H9 (cell line): ENCODE measurements at regions not wholly inside any gene's neighbourhood (a gene's known extent, or its start where the extent isn't known, plus 50 kb on each side); places are given as distances from the start of the nearest gene placed in this dataset.

Experiments
- DNase-seq: peaks from one replicate; pipeline ENCODE4 v3.0.0-alpha.2; 2017
- H2AFZ ChIP-seq: one replicate; pipeline ENCODE4 v1.6.1; 2013; ENCODE audit warnings: mild to moderate bottlenecking, low read length, control low read depth, moderate library complexity
- H2AK5ac ChIP-seq: 2 replicates; pipeline ENCODE4 v1.6.1; 2013; ENCODE audit warnings: low read length, control low read depth, mixed read lengths; ENCODE audit not compliant: insufficient read length
- H2BK120ac ChIP-seq: one replicate; pipeline ENCODE4 v1.6.1; 2013; ENCODE audit warnings: low read depth, mild to moderate bottlenecking, low read length, control low read depth, inconsistent platforms; ENCODE audit not compliant: poor library complexity, severe bottlenecking
- H2BK12ac ChIP-seq: 2 replicates; pipeline ENCODE4 v1.6.1; 2013; ENCODE audit warnings: low read length, control low read depth, mixed read lengths, low read depth; ENCODE audit not compliant: insufficient read length
- H2BK15ac ChIP-seq: 2 replicates; pipeline ENCODE4 v1.6.1; 2013; ENCODE audit warnings: low read depth, low read length, control low read depth
- H2BK20ac ChIP-seq: one replicate; pipeline ENCODE4 v1.6.1; 2013; ENCODE audit warnings: low read depth, mild to moderate bottlenecking, low read length, control low read depth, inconsistent platforms; ENCODE audit not compliant: poor library complexity, severe bottlenecking
- H2BK5ac ChIP-seq: 2 replicates; pipeline ENCODE4 v1.6.1; 2013; ENCODE audit warnings: low read length, control low read depth, mixed read lengths; ENCODE audit not compliant: insufficient read length
- H3K14ac ChIP-seq: 2 replicates; pipeline ENCODE4 v1.6.1; 2013; ENCODE audit warnings: low read length, control low read depth; ENCODE audit not compliant: insufficient read depth
- H3K18ac ChIP-seq: 2 replicates; pipeline ENCODE4 v1.6.1; 2013; ENCODE audit warnings: low read depth, mild to moderate bottlenecking, mixed read lengths, low read length, control low read depth; ENCODE audit not compliant: insufficient read length
- H3K23ac ChIP-seq: 2 replicates; pipeline ENCODE4 v1.6.1; 2013; ENCODE audit warnings: low read length, control low read depth, mixed read lengths, low read depth; ENCODE audit not compliant: insufficient read length
- H3K23me2 ChIP-seq: 2 replicates; pipeline ENCODE4 v1.6.1; 2013; ENCODE audit warnings: low read depth, mild to moderate bottlenecking, mixed read lengths, low read length, control low read depth; ENCODE audit not compliant: insufficient read length, poor library complexity, severe bottlenecking
- H3K27ac ChIP-seq: 2 replicates; pipeline ENCODE4 v1.5.1; 2013; ENCODE audit warnings: low read length, control low read depth, mixed read lengths, low read depth; ENCODE audit not compliant: insufficient read length
- H3K27me3 ChIP-seq: 2 replicates; pipeline ENCODE4 v1.6.1; 2013; ENCODE audit warnings: low read length, control low read depth, inconsistent platforms; ENCODE audit not compliant: insufficient read depth
- H3K4ac ChIP-seq: 2 replicates; pipeline ENCODE4 v1.6.1; 2013; ENCODE audit warnings: low read depth, mild to moderate bottlenecking, control low read depth, inconsistent platforms, low read length, moderate library complexity
- H3K4me1 ChIP-seq: 2 replicates; pipeline ENCODE4 v1.6.1; 2013; ENCODE audit warnings: low read length, control low read depth, inconsistent platforms; ENCODE audit not compliant: insufficient read depth
- H3K4me2 ChIP-seq: 2 replicates; pipeline ENCODE4 v1.6.1; 2013; ENCODE audit warnings: low read length, control low read depth, mixed read lengths; ENCODE audit not compliant: insufficient read length, insufficient read depth
- H3K56ac ChIP-seq: 2 replicates; pipeline ENCODE4 v1.6.1; 2013; ENCODE audit warnings: low read depth, mild to moderate bottlenecking, mixed read lengths, low read length, control low read depth; ENCODE audit not compliant: insufficient read length
- H3K79me1 ChIP-seq: 2 replicates; pipeline ENCODE4 v1.6.1; 2013; ENCODE audit warnings: low read depth, mild to moderate bottlenecking, moderate library complexity, low read length, control low read depth, inconsistent platforms; ENCODE audit not compliant: insufficient read depth, poor library complexity, severe bottlenecking
- H3K79me2 ChIP-seq: 2 replicates; pipeline ENCODE4 v1.6.1; 2013; ENCODE audit warnings: low read length, control low read depth, inconsistent platforms; ENCODE audit not compliant: insufficient read depth
- H3K9ac ChIP-seq: 2 replicates; pipeline ENCODE4 v1.6.1; 2013; ENCODE audit warnings: low read length, control low read depth, mixed read lengths; ENCODE audit not compliant: insufficient read length; ENCODE audit errors: extremely low read depth
- H3K9me3 ChIP-seq: one replicate; pipeline ENCODE4 v1.6.1; 2013; ENCODE audit warnings: low read depth, low read length, inconsistent platforms; ENCODE audit not compliant: control insufficient read depth
- H3T11ph ChIP-seq: one replicate; pipeline ENCODE4 v1.6.1; 2013; ENCODE audit warnings: mild to moderate bottlenecking, low read length, control low read depth, inconsistent platforms
- H4K20me1 ChIP-seq: one replicate; pipeline ENCODE4 v1.6.1; 2013; ENCODE audit not compliant: control insufficient read depth, insufficient read length, insufficient read depth
- H4K5ac ChIP-seq: 2 replicates; pipeline ENCODE4 v1.6.1; 2013; ENCODE audit warnings: low read depth, mild to moderate bottlenecking, mixed read lengths, low read length, control low read depth; ENCODE audit not compliant: insufficient read length
- H4K8ac ChIP-seq: replicated peaks from 2 replicates; pipeline ENCODE4 v1.6.1; 2013; ENCODE audit warnings: low read length, control low read depth, mixed read lengths, low read depth; ENCODE audit not compliant: insufficient read length
- H4K91ac ChIP-seq: 2 replicates; pipeline ENCODE4 v1.6.1; 2013; ENCODE audit warnings: low read depth, mild to moderate bottlenecking, moderate library complexity, mixed read lengths, low read length, control low read depth; ENCODE audit not compliant: insufficient read length
- H3K27ac Mint-ChIP-seq, 3 experiments: 2 replicates in 2 of 3; 3 replicates in 1 of 3; pipeline ENCODE4 v1.8.0; 2020 to 2021; ENCODE audit warnings: mixed read lengths in 3 of 3, mild to moderate bottlenecking in 1 of 3, moderate library complexity in 1 of 3
- H3K27me3 Mint-ChIP-seq: 2 replicates; pipeline ENCODE4 v1.8.0; 2021; ENCODE audit warnings: low read depth, mild to moderate bottlenecking, moderate library complexity, mixed read lengths
- H3K36me3 Mint-ChIP-seq, 3 experiments: 2 replicates in 2 of 3; 3 replicates in 1 of 3; pipeline ENCODE4 v1.8.0; 2020 to 2021; ENCODE audit warnings: low read depth in 3 of 3, mixed read lengths in 3 of 3; ENCODE audit not compliant: insufficient read depth in 1 of 3
- H3K4me1 Mint-ChIP-seq, 2 experiments: 2 replicates each; pipeline ENCODE4 v1.8.0; 2020; ENCODE audit warnings: mixed read lengths in 2 of 2
- H3K4me3 Mint-ChIP-seq, 2 experiments: 2 replicates in 1 of 2; 3 replicates in 1 of 2; pipeline ENCODE4 v1.8.0; 2020 to 2021; ENCODE audit warnings: mild to moderate bottlenecking in 2 of 2, mixed read lengths in 2 of 2, moderate library complexity in 1 of 2
- H3K9me3 Mint-ChIP-seq, 2 experiments: 2 replicates in 1 of 2; 3 replicates in 1 of 2; pipeline ENCODE4 v1.8.0; 2020; ENCODE audit warnings: mild to moderate bottlenecking in 2 of 2, mixed read lengths in 2 of 2, moderate library complexity in 1 of 2
- CTCF ChIP-seq: fragments of 200-600 bp; sonication (generic); conservative IDR thresholded peaks from 3 replicates; pipeline ENCODE4 v1.8.0; 2021; ENCODE audit warnings: antibody characterized with exemption, mild to moderate bottlenecking
- WGBS: extraction: QIAGEN DNeasy Blood & Tissue Kit; methylation state at CpG from one replicate; pipeline ENCODE4 v1.1.7; 2013; ENCODE audit warnings: missing lambda C conversion rate, low lambda C conversion rate, mixed read lengths; ENCODE audit not compliant: insufficient read length; ENCODE audit errors: extremely low coverage; 5-methylcytosine and 5-hydroxymethylcytosine counted together

GRCh38 chr6:169932491-169932890 lies 181.1 kb downstream of the ERMARD start:
- Mint-ChIP-seq H3K9me3 (peaks cover 2 to 8% of the 10 kb centered on the region in 2 experiments; a peak in 3 of 5 replicates), H3K27ac (no peak overlapping the region), H3K36me3 (peaks cover 0 to 5% (median 0%) of the 10 kb centered on the region in 3 experiments; a peak in 3 of 7 replicates), H3K27me3 (peaks cover 42% of the 10 kb centered on the region), H3K4me1 (peaks cover 13 to 36% of the 10 kb centered on the region in 2 experiments), H3K4me3 (no peak overlapping the region)
- Histone ChIP-seq H3K9ac (no peak overlapping the region), H3K27ac (no peak overlapping the region), H3K14ac (no peak overlapping the region), H2BK120ac (no peak overlapping the region), H2BK5ac (no peak overlapping the region), H3K4me2 (no peak overlapping the region), H3K4me1 (no peaks in the 10 kb centered on the region), H2AFZ (no peak overlapping the region), H3K23me2 (no peaks in the 10 kb centered on the region), H3K79me1 (no peaks in the 10 kb centered on the region), H3K4ac (no peak overlapping the region), H4K20me1 (no peaks in the 10 kb centered on the region), H4K8ac (no peak overlapping the region), H4K5ac (no peak overlapping the region), H2BK12ac (no peak overlapping the region), H3K79me2 (no peaks in the 10 kb centered on the region), H3K18ac (no peak overlapping the region), H2AK5ac (no peak overlapping the region), H2BK20ac (no peak overlapping the region), H2BK15ac (no peak overlapping the region), H3K27me3 (no peaks in the 10 kb centered on the region; the same call in 1 of the 2 replicates), H3K9me3 (no peaks in the 10 kb centered on the region), H3T11ph (no peak overlapping the region), H4K91ac (no peak overlapping the region), H3K23ac (no peak overlapping the region), H3K56ac (no peak overlapping the region)
- DNase-seq = no peak
- WGBS = no CpG with 5 or more reads among the region's 22 CpGs
- no peak for TF ChIP-seq CTCF
